ENCODE measurements at regions not wholly inside any gene's neighbourhood (a gene's known extent, or its start where the extent isn't known, plus 50 kb on each side); places are given as distances from the start of the nearest gene placed in this dataset.

GRCh38 chr4:115729739-115730266, 616.4 kb upstream of the NDST4 start:
- DNase-seq, result no peak

DNA sequence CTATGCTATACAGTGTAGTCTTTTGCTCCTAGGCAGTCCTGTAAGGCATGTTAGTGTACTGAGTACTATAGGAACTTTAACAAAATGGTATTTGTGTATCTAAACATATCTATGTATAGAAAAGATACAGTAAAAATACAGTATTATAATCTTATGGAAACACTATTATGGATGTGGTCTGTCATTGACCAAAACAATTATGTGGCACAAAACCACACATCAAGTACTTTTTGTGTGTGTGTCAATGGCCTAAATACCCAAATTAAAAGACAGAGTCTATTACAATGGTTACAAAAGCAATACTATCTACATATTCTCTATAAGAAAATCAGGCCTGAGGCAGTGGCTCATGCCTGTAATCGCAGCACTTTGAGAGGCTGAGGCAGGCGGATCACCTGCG, 610.2 kb upstream of the NDST4 start:
- no peak for DNase-seq

- no peak for DNase-seq
Measured at GRCh38 chr4:115720611-115721010, 607.2 kb upstream of the NDST4 start.

DNA sequence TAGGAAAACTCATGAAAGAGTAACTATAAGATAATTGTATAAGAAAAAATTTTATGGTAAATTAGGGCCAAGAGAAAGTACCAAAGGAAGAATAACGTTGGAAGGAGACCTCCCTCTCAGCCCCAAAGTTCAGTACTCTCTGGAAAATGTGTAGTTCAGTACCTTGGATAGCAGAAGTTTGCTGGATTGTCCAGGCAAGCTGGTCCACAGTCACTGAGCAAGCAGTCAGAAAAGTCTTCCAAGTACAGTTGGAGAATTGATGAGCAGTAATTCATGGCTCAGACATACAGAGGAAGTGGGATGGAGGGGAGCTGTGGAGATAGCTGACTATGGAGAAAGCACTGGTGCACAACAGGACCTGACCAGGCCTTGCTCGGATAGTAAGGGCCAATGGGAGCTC, 598.2 kb upstream of the NDST4 start:
- no peak for DNase-seq

- no peak for DNase-seq
Measured at GRCh38 chr4:115688961-115689360, 575.5 kb upstream of the NDST4 start.

DNA sequence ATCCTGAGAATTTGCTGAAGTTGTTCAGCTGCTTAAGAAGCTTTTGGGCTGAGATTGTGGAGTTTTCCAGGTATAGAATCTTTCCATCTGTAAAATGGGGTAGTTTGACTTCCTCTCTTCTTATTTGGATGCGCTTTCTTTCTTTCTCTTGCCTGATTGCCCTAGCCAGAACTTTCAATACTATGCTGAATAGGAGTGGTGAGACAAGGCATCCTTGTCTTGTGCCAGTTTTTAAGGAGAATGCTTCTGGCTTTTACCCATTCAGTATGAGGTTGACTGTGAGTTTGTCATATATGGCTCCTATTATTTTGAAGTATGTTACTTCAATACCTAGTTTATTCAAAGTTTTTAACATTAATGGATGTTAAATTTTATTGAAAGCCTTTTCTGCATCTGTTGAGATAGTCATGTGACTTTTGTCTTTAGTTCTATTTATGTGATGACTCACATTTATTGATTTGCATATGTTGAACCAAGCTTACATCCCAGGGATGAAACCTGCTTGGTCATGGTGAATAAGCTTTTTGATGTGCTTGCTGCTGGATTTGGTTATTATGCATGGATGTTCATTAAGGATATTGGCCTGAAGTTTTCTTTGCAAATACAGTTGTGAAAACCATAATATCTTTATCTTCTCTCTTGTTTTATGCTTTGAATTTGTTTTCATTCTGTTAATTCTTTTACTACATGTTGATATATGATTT, 573.8 kb upstream of the NDST4 start:
- DNase-seq, result no peak

DNA sequence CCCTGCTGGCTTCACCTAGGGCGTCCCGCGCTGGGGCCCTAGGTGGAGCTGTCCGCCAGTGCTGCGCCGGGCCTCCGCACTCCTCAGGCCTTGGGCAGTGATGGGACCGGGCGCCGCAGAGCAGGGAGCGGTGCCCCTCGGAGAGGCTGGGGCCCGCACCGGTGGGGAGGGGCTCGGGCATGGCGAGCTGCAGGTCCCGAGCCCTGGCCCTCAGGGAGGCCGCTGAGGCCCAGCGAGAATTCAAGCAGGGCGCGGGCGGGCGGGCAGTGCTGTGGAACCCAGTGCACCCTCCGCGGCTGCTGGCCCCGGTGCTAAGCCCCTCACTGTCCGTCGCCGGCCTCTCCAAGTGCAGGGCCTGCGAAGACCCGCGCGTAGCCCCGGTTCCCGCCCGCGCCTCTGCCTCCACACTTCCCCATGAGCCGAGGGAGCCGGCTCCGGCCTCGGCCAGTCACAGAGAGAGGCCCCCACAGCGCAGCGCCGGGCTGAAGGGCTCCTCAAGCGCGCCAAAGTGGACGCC, 565.1 kb upstream of the NDST4 start:
- peak in 1 of 2 experiments; percentile 2 for DNase-seq

GRCh38 chr4:115675719-115676118, 562.3 kb upstream of the NDST4 start:
- no peak for DNase-seq

DNA sequence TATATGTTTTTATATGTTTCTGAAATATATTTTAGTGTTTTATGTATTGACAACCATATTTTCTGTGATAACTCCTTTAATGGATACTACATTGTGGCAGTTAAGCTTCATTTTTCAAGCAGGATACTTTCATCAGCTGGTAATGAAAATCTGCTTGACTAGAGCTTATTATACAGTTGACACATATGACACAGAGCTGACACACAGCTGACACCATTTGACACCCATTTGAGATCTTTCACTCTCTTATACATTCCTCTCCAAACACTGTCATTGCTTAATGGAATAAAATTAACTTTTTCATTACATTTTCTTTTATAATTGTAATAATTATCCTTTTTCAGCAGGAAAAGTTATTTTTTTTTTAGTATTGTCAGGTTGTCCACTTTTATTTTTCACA, 561.1 kb upstream of the NDST4 start:
- no peak for DNase-seq

DNA sequence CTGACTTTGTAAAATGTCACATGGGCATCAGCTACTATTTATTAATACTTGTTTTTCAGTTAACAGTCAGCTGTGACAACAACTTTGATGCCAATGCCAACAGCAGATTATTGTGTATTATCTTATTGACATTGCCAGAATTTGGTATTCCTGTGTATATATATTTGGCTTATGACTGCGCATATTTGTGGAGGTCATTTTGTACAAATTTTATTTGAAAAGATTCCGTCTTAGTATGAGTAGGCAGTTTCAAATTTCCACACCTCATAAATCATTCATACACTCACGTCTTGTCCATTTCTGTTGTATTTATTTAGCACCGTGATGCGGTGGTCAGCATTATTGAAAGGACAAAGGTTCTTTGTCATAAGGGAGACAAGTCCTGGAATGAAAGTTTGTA, 558.2 kb upstream of the NDST4 start:
- DNase-seq, result peak in 1 of 2 experiments; percentile 7

- DNase-seq, result no peak
Measured at GRCh38 chr4:115670930-115671329, 557.5 kb upstream of the NDST4 start.

DNA sequence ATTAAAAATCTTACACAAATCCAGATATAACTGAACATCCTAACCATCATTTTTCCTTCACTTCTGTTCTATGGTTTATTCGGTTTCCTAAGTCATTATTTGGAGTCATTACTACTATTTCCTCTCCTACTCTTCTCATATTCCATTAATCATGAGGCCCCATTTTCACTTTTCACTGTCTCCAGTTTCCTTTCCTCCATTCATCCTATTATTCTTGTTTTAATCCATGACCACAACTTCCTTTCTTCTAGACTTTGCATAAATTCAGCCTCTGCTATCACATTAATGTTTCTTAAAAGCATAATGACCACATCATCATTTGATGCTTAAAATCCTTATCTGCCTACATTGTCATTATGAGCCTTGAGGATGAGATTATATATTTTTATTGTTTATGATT, 555.0 kb upstream of the NDST4 start:
- no peak for DNase-seq

DNA sequence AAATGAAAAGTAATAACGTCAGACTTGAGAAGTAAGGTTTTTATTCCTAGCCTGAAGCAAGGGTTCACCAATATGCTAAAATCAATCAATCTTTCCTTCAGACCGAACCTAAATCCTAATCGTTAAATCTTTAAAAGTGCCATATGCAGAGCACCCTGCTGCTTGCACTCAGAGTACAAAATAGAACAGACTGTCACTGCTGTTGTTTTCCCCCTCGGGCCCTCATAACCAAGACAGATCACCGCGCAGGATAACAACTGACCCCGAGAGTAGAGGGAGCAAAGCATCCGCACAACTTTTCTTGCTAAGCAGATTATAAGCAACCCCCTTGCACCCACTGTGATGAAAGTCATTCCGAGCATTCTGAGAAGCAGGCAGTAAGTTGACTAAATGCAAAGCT, 550.9 kb upstream of the NDST4 start:
- DNase-seq, result no peak

- no peak for DNase-seq
Measured at GRCh38 chr4:115660465-115660864, 547.0 kb upstream of the NDST4 start.

DNA sequence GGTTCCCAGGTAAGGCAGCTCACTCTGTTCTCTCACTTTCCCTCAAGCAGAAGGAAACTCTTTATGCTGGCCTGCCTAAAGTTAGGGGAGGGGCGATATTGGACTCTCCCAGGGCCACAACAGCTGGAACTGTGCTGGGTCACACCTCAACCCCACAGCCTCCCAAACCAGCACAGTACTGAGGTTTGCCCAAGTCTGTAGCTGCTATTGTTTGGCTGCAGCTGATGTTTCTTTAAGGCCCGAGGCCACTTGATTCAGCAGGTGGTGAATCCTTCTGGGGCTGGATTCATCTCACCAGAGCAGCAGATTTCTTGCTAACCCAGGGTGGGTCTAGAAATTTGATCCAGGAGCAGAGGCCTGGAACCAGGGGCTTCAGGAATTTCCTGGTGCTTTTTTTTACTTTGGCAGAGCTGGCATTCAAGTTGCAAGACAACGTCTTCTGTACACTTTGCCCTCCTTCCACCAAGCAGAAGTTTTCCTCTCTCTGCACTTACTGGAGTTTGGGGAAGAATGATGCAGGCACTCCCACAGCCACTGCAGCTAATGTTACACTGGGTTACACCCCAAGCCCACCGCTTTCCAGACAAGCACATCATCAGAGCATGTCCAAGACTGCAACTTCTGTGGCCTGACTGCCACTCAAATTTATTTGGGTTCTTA, 544.7 kb upstream of the NDST4 start:
- no peak for DNase-seq

- DNase-seq, result no peak
Measured at GRCh38 chr4:115655626-115656025, 542.2 kb upstream of the NDST4 start.

- no peak for DNase-seq
Measured at GRCh38 chr4:115648786-115649185, 535.4 kb upstream of the NDST4 start.

GRCh38 chr4:115629270-115629669, 515.9 kb upstream of the NDST4 start:
- DNase-seq, result no peak

GRCh38 chr4:115609631-115610030, 496.2 kb upstream of the NDST4 start:
- DNase-seq, result no peak

DNA sequence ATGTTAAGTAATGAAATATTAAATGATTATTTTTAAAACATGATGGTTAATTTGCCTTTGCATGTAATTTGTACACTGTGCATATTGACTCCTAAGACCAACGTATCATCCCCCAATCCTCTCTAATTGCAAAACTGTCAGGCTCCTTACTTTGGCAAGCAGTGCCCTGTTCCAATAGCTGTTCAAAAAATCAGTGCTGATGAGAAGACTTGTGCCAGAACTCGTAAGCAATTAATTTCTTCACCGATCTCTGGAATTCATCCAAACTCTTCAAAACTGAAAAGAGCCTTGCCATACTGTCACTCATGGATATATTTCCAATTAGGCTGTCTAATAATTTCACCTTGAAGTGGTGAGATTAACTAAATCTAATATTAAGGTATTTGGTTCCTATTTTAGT, 493.9 kb upstream of the NDST4 start:
- no peak for DNase-seq

GRCh38 chr4:115596265-115597001, 483.0 kb upstream of the NDST4 start:
- no peak for DNase-seq

GRCh38 chr4:115580901-115581300, 467.5 kb upstream of the NDST4 start:
- no peak for DNase-seq

GRCh38 chr4:115575851-115576250, 462.4 kb upstream of the NDST4 start:
- no peak for DNase-seq

DNA sequence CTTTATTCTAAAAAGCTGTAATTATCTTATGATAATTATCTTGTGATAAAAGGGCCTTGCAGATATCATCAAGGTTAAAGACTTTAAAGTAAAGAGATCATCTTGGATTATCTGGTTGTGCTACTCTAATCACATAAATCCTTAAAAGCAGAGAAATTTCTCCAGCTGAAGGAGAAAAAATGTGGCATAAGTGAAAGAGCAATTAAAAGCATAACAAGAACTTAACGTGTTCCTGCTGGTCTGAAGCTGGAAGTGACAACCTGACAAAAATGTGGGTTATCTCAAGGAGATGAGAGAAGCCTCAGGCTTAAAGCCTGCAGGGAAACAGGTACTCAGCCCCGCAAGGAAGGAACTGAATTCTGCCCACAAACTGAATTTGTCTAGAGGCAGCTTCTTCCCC, 449.1 kb upstream of the NDST4 start:
- DNase-seq, result no peak
